OCI-LY7 (cell line): ENCODE measurements at regions not wholly inside any gene's neighbourhood (a gene's known extent, or its start where the extent isn't known, plus 50 kb on each side); places are given as distances from the start of the nearest gene placed in this dataset.

ENCODE experiments used
- CTCF ChIP-seq: fragments of 200-600 bp; sonication (generic); conservative IDR thresholded peaks from 2 replicates; pipeline ENCODE4 v1.5.1; 2014; ENCODE audit warnings: mild to moderate bottlenecking, antibody characterized with exemption, low read length, moderate library complexity, mixed read lengths
- EZH2phosphoT487 ChIP-seq: fragments of 200-600 bp; sonication (generic); IDR thresholded peaks from 2 replicates; pipeline ENCODE4 v1.6.1; 2018; ENCODE audit warnings: low read depth, borderline replicate concordance, mild to moderate bottlenecking, mixed run types, antibody characterized with exemption, low read length, moderate library complexity, mixed read lengths

GRCh38 chr7:10596827-10597226 is 376.8 kb upstream of the PHF14 start:
- TF ChIP-seq CTCF, result no peak
- no peak for TF ChIP-seq EZH2phosphoT487
